GM21423 (cell line): ENCODE measurements at regions not wholly inside any gene's neighbourhood (a gene's known extent, or its start where the extent isn't known, plus 50 kb on each side); places are given as distances from the start of the nearest gene placed in this dataset.

Experiments used
- ATAC-seq: cut with Tn5 transposase; IDR thresholded peaks from one replicate; pipeline ENCODE4 v1.9.1; 2021; ENCODE audit warnings: mild to moderate bottlenecking, moderate library complexity; ENCODE audit not compliant: unreplicated experiment

DNA sequence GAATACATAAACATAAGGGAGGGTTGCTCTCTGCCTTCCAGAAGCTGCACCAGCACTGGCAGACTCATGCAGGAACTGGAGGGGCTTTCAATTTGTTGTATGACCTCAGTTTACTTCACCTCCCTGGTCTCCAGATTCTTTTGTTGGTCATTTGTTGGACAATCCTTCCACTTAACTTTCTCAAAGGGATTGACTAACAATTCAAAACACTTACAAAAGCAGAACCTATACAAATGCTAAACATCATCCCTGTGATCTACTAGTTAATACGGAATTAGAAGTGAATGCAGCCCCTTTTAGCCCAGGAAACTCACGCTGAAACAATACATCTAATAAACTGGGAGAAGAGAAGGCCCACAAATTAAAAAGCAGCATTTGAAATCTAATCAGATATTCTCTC, 404.6 kb upstream of the BRINP1 start:
- ATAC-seq, result no peak

DNA sequence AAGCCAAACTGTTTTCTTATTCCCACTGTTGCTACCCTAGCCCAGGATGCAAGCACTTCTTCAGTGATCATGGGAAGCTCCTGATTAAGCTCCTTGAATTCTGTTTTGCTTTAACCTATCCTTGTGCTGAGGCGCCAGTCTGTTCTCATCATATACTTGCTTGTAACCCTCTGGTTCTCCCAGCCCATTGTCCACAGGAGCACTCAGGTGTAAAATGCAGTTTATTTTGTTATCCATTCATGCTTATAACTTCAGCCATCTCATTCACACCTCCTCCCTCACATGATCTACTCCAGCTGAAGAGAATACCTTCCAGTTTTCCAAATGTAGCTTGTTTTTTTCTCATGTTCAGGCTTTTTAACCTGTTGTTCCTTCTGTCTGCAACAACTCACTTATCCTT, 402.1 kb upstream of the BRINP1 start:
- no peak for ATAC-seq

DNA sequence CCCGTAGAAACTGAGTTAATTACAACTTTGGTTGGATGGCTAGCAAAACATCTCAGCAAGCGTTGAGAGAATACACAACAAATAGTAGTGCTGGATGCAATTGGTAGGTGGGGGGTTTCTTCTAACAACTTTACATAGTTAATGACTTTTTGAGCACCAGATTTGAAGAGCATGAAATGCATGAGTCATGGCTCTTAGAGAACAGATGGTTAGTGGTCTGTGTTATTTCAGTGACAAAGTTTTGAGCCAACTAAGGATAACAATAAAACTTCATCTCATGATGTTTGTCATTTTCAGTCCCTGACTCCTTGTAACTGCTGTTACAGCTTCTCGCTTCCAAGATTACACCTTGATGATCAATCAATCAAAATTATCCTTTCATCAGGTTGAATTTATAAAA, 399.0 kb upstream of the BRINP1 start:
- no peak for ATAC-seq

DNA sequence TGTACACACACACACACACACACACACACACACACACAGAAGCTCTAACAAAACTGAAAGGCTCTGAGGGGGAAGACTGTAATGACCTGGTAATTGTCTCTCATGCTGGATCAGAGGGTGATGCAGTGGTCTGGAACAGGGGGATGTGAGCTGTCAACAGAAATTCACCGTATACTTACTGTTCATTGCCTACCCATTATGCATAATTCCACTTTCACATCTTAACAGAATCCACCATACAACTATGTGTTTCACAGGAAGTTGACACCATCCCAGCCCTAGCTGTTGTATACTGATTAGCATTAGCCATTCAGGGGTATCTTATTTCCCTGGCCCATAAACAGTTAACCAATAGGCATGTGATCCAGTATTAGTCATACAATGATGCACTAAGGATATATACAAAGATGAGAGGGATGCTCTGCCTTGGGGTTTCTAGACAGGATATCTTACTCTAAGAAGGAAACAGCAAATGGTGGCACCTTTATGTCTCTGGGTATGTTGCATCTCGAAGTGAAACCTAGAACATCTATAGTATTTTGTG, 396.5 kb upstream of the BRINP1 start:
- no peak for ATAC-seq

DNA sequence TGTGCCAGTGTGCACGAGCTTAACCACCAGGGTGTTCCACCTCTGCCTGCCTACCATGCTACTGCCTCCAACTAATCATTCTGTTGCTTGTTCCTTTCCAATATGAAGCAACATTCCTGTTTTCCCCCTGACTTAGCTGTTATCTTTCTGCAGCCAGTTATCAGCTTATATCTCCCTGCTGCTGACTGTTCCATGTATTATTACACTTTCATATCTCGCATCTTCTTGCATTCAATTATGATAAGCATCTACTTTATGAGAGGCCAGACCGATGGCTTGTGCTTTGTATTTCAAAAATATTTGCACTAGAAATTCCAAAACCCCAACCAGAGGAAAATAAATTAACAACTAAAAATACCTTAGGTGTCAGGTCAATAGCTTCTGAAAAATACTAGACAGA, 394.0 kb upstream of the BRINP1 start:
- ATAC-seq, result no peak

DNA sequence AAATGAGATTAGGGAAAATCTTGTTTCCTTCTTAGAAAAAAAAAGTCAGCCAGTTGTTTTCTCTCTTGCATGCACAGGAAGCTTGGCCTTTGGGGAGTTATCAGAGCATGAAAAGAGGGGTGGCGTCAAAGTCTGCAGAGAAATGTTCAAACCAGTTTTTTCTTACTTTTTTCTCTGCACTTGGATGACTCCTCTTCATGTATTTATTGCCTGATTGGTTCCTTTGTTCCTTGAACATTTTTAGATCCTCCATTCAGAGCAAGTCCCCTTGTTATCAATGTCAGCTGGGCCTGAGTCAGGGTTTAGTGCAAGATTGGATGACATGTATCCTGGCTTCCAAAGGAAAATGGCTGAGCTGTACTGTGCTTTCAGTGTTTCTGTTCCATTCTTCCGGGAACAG, 392.6 kb upstream of the BRINP1 start:
- no peak for ATAC-seq

DNA sequence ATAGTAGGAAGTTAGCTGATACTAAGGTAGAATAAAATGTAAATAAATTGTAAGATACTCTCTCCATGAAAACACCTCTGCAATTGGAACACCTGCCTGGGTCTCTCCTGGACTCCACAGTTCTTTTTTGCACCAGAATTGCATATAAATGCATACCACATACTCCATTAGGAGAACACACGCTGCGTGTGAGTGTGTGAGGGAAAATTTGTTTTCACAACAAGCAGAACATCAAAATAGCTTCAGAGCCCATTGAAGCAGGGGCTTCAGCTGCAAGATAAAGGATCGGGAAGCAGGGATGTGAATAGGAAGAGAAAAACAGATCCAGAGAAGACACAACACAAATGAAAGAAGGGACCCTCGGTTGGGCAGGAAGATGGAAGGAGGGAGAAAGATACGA, 389.8 kb upstream of the BRINP1 start:
- ATAC-seq, result no peak

DNA sequence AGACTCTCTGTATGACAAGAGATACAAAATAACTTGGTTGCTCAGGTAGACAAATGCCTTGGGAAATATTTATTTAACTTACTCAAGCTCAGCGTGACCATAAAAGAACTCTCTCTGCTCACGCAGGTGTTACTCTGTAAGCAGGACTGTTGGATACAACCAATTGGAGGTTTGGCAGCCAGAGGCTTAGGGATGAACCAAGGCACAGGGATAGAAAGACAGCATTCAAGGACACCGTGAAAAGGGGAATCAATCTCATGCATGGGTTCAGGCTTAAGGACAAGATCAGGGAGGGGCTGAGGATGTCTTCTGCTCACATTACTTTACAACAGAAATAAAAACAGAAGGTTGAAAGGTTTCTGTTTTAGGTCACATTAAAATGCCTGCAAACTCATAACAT, 389.0 kb upstream of the BRINP1 start:
- ATAC-seq, result no peak

DNA sequence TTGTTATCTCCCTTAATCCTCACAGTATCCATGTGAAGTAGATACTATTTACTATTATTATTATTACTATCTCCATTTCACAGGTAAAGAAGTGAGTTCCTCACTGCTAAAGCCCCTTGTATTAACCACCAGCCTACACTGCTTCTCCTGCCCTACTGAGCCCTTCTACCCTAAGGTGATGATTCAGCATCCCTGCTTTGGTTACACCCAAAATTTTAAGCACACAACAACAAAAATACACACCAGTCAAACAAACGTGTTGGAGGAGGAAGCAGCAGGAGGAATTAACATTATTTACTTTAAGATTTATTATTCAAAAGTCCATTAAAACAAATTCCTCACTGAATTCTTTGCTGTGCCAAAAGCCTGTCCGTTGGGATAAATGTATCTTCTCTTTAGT, 370.2 kb upstream of the BRINP1 start:
- ATAC-seq, result no peak

DNA sequence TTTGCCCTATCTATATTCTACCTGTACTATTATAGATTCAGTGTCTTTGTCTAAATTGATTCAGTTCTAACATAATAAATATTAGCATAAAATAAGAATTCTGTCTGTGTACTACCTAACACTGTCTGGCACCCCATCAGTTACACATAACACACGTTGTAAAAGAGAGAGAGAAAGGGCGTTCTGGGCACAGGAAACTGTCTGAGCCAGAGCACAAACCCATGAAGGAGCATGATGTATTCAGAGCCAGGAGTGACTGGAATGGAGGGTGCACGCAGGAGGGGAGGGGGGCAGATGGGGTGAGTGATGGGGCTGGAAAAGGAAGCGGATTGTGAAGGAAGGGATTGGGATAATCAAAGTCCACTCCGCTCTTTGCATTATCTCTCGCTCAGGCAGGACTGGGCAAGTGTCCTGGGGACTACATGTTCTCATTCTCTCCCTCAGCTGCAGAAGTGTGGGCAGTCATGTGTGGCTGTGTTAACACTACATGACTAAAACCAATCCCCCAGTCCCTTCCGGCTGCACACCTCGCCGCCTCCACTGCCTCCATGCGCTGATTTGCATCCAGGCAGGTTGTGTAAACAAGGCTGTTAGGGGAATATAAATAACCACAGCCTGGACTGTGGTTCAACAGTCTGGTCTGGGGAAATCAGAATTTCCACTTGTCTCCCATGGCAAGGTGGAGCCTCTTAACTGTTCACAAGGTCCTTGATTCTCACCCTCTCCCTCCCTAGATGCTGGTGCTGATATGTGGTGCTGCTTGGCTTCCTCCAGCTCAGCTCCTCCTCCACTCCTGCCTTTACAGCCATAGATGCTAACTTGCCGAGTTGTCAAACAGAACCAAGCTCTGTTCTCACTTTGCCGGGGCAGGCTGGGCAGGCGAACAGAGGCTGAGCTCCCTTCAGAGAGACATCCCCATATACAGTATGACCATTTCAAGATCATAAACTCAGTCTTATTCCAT, 367.5 kb upstream of the BRINP1 start:
- peak; percentile 98 for ATAC-seq

DNA sequence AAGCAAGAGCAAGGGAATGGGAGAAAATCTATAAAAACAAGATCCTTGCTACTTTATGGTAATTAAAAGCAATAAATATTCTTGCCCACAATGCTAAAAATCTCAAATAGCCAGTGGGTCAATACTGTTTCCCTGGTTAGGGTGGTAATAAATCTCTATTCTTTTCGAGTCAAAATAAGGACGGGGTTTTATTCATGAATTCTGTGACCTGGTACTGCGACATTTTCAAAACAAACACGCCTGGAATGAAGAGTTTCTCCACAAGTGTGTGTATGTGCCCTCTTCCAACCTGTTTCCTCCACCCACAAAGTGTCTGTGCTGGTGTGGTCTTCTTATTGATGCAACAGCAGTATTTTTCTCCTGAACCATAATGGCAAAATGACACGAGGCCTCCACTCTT, 358.8 kb upstream of the BRINP1 start:
- no peak for ATAC-seq

DNA sequence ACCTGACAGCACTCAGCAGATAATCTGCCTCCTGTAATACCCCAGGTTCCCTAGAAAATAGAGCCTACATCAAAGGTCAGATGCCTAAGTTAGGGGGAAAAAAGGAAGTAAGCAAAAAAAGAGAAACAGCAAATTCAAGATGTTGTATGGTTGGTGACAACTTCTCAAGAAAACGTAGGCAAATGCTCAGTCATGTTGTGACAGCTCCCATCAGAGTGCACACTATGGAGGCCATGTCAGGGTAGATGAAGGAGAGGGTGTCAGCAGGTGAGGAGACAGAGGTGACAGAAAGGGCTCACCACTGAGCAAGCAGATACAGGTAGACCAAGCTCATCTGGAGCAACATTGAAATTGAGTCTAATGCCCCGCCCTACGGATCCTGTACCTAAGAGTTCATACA, 356.8 kb upstream of the BRINP1 start:
- ATAC-seq, result no peak

DNA sequence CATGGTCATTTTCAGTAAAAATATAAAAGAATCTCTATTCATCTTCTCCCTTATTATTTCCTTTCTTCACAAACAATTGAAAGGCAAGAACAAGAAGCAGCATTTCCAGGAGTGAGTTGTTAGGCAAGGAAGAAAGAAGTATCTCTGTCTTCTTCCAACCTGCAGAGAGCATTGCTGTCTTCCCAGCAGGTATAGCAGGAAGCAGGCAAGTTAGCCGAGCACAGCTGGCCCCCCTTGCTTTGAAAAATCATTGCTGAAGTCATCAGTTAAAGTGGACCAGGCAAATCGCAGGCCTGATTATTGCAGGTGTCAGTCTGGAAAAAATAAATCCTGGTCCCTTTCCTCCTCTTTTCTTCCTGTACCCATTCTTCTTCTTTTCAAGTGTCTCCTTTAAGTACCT, 353.1 kb upstream of the BRINP1 start:
- no peak for ATAC-seq

DNA sequence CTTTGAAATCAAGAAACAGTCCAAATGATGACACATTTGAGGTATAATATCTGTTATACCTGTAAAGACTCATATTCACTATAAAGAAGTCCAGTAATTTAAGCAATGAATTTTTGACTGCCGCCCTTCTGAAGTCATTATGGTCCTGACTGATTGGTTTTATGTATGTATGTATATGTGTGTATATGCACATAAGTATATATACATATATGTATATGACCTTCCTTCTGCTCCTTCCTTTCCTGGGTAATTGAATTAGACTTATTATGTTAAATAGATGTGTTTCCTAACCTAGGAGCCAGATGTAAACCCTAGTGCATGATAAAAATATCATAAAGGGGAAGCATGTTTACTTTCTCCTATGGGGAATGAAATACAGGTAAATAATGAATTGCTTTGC, 343.1 kb upstream of the BRINP1 start:
- no peak for ATAC-seq

DNA sequence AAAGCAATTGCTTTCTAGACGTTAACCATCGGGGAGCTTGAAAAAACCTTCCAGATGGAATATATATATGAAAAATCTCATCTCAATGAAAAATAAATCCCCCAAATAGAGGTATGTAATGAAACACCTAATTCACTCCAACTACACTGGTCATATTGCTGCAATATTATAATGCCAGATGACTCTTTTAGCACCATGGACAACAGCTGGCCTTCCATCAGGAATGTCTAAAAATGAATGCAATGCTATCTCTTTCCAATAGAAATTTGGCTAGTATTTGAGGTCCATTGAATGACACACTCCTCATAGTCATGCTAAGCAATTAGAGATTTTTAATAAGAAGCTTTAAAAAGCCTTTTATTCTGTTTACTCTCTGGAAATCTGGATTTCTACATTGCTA, 340.2 kb upstream of the BRINP1 start:
- ATAC-seq, result no peak

DNA sequence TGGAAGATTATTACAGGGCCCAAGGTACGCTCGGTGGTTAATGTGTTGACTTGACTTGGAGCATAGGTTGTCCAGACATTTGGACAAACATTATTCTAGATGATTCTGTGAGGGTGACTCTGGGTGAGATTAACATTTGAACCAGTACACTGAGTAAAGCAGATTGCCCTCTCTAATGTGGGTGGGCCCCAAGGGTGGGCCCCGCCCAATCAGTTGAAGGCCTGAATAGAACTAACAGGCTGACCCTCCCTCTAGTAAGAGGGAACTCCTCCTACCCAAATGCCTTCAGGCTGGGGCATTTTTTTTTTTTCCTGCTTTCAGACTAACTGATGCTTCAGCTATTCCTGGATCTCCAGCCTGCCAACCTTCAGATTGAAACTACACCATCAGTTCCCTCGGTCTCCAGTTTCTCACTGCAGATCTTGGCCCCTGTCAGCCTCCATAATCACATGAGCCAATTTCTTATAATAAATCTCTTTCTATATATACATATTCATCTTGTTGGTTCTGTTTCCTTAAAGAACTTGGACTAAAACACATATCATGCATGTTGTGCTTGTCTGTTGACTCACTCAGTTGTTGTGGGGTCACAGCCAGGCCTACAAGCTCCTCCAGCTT, 338.1 kb upstream of the BRINP1 start:
- ATAC-seq, result no peak

DNA sequence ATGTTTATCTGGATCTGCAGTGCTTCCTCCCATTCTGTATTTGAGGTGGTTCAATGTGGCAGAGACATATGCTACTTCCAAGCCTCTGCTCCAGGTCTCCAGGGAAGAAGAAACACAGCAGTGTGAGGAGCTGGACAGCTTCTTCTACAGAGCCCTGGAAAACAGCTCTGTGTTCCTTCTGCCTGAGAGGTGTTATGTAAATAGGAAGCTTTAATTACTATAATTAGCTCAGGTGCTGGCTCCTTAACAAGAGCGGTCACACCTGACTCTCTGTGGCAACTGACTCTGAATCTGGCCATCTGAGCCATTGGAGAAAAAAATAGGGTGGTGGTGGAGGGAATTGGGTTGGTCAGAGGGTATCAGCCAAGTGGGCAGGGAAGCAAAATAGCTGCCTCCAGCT, 332.4 kb upstream of the BRINP1 start:
- no peak for ATAC-seq

DNA sequence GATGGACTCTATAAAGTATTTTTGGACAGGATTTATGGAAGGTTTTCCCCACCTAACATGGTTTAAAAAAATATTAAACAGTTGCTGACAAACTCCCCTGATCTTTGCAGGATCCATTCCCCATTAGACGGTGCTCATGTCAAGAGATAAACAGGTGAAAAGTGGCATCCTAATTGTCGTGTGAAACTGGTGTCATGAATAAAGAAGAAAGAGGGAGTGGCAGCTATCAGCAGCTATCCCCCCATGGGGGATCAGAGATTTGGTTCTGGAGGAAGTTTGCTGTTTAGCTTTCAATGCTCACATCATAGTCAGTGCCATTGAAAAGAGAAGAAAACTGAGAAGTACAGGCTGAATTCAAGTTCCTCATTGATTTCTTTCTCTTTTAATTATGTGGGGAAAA, 329.3 kb upstream of the BRINP1 start:
- ATAC-seq, result no peak

DNA sequence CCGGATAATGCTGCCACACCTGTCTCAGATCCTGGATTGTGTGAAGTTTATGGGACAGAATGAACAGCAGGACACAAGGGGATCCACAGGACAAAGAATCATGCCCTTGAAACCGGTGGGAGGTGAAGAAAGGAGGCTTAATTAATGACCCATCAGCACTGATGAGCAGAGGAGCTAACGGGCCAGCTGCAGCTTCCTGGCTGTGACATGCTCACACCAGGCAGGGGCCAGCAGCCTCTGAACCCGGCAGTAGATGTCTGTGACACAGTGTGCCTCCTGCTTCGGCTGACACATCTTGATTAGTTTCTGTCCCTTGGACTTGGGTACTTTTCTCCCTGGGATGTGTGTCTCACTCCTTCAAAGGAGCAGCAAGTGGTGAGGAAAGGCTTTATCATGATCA, 328.8 kb upstream of the BRINP1 start:
- no peak for ATAC-seq

DNA sequence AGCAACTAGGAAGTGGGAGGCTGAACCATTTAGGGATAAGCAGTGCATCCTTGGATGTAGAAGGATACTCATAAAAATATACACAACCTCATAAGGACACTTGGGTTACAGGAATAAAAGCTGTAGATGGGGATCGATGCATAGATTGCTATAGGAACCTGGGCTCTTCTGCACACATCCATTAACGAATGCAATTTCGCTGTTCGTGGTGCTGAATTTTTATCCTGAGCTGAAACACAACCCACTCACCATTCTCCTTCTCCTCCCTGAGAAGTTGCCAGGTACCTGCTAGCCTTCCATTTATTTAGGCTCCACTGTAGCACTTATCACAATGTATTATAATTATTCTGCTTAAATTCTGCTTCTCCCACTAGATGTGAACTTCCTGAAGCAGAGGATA, 320.6 kb upstream of the BRINP1 start:
- no peak for ATAC-seq

DNA sequence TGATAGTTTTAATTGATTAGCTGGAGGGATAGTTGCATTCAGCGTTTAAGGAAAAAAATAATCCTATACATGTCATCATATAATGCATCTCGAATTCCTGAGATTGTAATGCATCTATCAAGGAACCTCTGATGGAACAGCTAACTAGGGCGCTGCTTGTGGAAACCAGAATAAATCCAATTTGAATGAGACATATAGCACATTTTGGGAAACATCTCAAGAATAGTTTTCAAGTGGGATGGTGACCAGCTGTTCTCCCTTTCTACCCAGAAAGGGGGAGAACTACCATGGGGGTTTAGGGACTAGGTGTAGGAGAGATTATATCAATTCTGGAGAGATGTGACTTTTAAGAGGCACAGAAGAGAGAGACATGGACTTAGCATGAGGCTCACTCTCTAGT, 319.3 kb upstream of the BRINP1 start:
- no peak for ATAC-seq

DNA sequence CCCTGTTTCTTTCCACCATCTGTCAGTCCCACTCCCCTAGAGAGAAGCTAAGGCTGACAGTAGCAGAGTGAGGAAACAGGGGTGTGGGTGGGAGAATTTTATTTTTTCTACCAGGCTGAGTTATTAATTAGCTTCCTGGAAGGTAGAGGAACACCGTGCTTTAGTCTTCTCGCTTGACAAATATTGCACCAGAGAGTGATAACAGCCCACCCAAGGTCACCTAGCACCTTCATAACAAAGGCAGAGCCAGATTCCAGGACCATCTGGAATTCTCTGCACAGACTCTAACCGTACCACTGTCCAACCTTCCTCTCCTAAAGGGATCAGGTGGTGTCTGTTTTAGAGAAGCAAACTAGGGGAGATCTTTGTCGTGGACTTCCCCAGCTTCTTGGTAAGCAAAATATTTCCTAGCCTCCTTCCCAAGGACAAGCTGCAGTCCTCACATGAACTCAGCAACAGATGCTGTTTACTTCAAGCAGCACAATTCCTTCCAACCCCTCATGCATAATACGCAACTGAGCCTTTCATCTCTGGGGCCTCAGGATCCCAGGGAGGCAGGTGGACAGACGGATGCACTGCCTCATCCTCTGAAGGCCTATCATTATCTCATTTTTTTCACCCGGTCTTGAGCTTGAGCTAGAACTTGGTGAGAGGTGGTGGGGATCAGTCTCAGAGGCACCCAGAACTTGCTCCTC, 308.7 kb upstream of the BRINP1 start:
- no peak for ATAC-seq
